Spleen (tissue), 7 donors: ENCODE measurements at regions not wholly inside any gene's neighbourhood (a gene's known extent, or its start where the extent isn't known, plus 50 kb on each side); places are given as distances from the start of the nearest gene placed in this dataset.

Source experiments
- POLR2A ChIP-seq, 3 donors: fragments of 450-650 bp; IDR thresholded peaks; one replicate each; pipeline ENCODE4 v1.5.1; 2017; ENCODE audit warnings: antibody characterized with exemption in 3 of 3, mild to moderate bottlenecking in 1 of 3
- POLR2AphosphoS5 ChIP-seq, 3 donors: sonication (generic); formaldehyde crosslinking; IDR thresholded peaks; one replicate each; pipeline ENCODE4 v1.5.1; 2017; ENCODE audit warnings: antibody characterized with exemption in 3 of 3
- TF ChIP-seq, protein P1 (sequence below), 11 experiments: fragments of 200-600 bp in 7 of 11; fragments of 450-650 bp in 4 of 11; sonication (generic) in 4 of 11; IDR thresholded peaks in 8 of 11; conservative IDR thresholded peaks in 3 of 11; 1 replicate in 7 of 11; 2 replicates in 4 of 11; pipeline versions ENCODE4 v1.4.0 to v1.8.0; 2016 to 2021; ENCODE audit warnings: antibody characterized with exemption in 11 of 11, inconsistent platforms in 4 of 11, mild to moderate bottlenecking in 1 of 11
- donor health status: DM: no; HTN: no; CAD: no; lungs with moderate emphysema.
- donor health status: DM: no; HTN: no; CAD: no.
- donor health status: DM: no; HTN: no; CAD: no.

DNA sequence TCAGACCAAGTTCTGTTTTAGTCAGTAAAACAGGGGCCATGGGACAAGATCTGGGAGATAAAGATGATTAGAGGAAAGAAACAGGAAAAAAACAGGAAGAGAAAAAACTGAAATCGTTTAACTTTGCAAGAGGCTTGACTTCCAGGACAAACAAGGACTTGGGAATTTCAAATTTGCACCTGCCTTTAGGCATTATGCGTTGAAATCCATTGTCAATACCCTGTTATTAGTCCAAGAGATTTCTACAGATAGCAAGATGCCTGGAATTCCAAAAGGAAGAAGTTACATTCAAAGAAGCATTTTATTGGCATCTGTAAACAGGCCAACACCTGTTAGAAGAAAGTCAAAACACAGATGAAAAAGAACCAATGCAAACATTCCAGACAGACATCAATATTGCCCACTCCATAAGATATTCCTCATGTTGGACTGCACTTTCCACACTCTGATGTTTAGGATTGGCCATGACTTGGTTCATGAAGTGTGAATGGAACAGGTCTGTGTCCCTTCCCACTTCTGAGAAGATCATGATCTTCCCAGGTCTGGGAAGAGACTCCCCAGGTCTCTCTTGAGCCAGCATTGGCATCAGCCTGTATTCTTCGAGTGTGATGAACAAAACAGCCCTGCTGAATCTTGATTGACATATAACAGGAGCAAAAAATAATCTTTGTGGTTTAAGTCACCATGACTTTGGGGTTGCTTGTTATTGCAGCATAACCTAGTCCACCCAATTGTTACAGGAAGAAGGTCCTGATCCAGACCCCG lies 181.4 kb upstream of the FN1 start:
- no peak for TF ChIP-seq POLR2AphosphoS5 (IDR thresholded peaks at IDR 0.05)
- TF ChIP-seq, protein P1, sequence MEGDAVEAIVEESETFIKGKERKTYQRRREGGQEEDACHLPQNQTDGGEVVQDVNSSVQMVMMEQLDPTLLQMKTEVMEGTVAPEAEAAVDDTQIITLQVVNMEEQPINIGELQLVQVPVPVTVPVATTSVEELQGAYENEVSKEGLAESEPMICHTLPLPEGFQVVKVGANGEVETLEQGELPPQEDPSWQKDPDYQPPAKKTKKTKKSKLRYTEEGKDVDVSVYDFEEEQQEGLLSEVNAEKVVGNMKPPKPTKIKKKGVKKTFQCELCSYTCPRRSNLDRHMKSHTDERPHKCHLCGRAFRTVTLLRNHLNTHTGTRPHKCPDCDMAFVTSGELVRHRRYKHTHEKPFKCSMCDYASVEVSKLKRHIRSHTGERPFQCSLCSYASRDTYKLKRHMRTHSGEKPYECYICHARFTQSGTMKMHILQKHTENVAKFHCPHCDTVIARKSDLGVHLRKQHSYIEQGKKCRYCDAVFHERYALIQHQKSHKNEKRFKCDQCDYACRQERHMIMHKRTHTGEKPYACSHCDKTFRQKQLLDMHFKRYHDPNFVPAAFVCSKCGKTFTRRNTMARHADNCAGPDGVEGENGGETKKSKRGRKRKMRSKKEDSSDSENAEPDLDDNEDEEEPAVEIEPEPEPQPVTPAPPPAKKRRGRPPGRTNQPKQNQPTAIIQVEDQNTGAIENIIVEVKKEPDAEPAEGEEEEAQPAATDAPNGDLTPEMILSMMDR (IDR thresholded peaks at IDR 0.05 in 8 of 11, conservative IDR thresholded peaks at IDR 0.05 in 3 of 11) = no peak
- no peak for TF ChIP-seq POLR2A (IDR thresholded peaks at IDR 0.05)
